Testis (tissue), 2 donors: ENCODE measurements at regions not wholly inside any gene's neighbourhood (a gene's known extent, or its start where the extent isn't known, plus 50 kb on each side); places are given as distances from the start of the nearest gene placed in this dataset.

Source experiments
- DNase-seq: peaks from one replicate; pipeline ENCODE4 v3.0.0-alpha.2; 2019
- H3K27ac ChIP-seq, 2 donors: fragments of 200-600 bp; sonication (generic); one replicate each; pipeline ENCODE4 v1.5.1; 2019
- H3K27me3 ChIP-seq: fragments of 200-600 bp; sonication (generic); one replicate; pipeline ENCODE4 v1.5.1; 2019
- H3K36me3 ChIP-seq: fragments of 200-600 bp; sonication (generic); one replicate; pipeline ENCODE4 v1.5.1; 2017; ENCODE audit warnings: low read depth; ENCODE audit errors: missing control alignments
- H3K4me1 ChIP-seq: fragments of 200-600 bp; sonication (generic); one replicate; pipeline ENCODE4 v1.5.1; 2019
- H3K4me3 ChIP-seq, 2 donors: fragments of 200-600 bp; sonication (generic); one replicate each; pipeline ENCODE4 v1.5.1; 2017 to 2019
- H3K9me3 ChIP-seq: fragments of 200-600 bp; sonication (generic); one replicate; pipeline ENCODE4 v1.5.1; 2017
- POLR2A ChIP-seq: fragments of 450-650 bp; IDR thresholded peaks from one replicate; pipeline ENCODE4 v1.6.1; 2017; ENCODE audit warnings: antibody characterized with exemption, mild to moderate bottlenecking, moderate library complexity
- WGBS, 2 donors: methylation state at CpG; one replicate each; pipeline ENCODE4 v1.1.5; 2018; 5-methylcytosine and 5-hydroxymethylcytosine counted together
- intact Hi-C: fragments of 100-400 bp; cut with DNase I; formaldehyde crosslinking; loops from one replicate; pipeline ENCODE4 v1.15.1; 2023; ENCODE audit warnings: low total_unique reads
- TF ChIP-seq, protein P1 (sequence below), 3 experiments: fragments of 450-650 bp in 2 of 3; fragments of 200-600 bp in 1 of 3; sonication (generic) in 1 of 3; IDR thresholded peaks; one replicate each; pipeline ENCODE4 v1.5.1; 2016 to 2019; ENCODE audit warnings: antibody characterized with exemption in 3 of 3, mild to moderate bottlenecking in 2 of 3, moderate library complexity in 1 of 3

DNA sequence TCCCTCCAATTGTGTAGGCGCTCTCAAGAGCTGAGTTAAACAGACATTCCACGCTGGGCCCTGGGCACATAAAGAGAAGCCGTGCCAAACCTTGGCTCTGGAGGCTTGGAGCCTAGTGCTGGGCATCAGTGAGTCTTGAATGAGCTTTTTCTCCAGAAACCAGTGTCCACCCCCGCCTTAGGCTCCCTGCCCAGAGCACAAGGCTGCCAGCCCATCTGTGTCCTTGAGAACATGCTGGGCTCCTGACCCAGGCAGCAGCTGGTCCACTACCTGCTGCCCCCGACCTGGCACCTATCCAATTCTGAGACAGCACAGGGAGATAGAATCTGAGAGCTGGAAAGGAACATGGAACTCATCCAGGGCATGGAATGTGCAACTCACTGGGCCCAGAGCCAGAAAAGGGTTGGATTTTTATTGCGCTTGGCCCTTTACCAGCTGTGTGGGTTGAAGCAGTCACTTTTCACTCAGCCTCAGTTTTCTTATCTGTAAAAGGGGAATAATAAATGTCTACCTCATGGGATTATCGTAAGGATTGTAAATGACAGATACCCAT, 92.4 kb upstream of the CPLX2 start:
- DNase-seq, result peak; percentile 97
- TF ChIP-seq POLR2A, result no peak
- TF ChIP-seq, protein P1, sequence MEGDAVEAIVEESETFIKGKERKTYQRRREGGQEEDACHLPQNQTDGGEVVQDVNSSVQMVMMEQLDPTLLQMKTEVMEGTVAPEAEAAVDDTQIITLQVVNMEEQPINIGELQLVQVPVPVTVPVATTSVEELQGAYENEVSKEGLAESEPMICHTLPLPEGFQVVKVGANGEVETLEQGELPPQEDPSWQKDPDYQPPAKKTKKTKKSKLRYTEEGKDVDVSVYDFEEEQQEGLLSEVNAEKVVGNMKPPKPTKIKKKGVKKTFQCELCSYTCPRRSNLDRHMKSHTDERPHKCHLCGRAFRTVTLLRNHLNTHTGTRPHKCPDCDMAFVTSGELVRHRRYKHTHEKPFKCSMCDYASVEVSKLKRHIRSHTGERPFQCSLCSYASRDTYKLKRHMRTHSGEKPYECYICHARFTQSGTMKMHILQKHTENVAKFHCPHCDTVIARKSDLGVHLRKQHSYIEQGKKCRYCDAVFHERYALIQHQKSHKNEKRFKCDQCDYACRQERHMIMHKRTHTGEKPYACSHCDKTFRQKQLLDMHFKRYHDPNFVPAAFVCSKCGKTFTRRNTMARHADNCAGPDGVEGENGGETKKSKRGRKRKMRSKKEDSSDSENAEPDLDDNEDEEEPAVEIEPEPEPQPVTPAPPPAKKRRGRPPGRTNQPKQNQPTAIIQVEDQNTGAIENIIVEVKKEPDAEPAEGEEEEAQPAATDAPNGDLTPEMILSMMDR (IDR thresholded peaks at IDR 0.05), result no peak
- no peaks in the 10 kb centered on the region for H3K9me3 ChIP-seq
- no peak overlapping the region for H3K27ac ChIP-seq
- H3K36me3 ChIP-seq, result no peaks in the 10 kb centered on the region
- no peak overlapping the region for H3K4me3 ChIP-seq
- WGBS, 2 donors, result 46 to 55% methylated on average over 6 to 7 of the region's 7 CpGs
- H3K27me3 ChIP-seq, result no peaks in the 10 kb centered on the region
- no peaks in the 10 kb centered on the region for H3K4me1 ChIP-seq
- intact Hi-C loops, result no loop called here

DNA sequence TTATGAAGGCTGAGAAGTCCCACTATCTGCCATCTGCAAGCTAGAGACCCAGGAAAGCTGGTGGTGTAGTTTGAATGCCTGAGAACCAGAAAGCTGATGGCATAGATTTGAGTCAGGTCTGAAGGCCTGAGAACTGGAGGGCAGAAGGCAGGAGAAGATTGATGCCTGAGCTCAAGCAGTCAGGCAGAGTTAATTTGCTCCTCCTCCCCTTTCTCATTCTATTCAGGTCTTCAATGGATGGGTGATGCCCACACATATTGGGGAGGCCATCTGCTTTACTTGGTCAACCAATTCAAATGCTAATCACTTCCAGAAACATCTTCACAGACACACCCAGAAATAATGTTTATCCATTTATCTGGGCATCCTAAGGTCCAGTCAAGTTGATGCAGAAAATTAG, 87.6 kb upstream of the CPLX2 start:
- TF ChIP-seq, protein P1 (IDR thresholded peaks at IDR 0.05), result no peak
- no peak for TF ChIP-seq POLR2A
- no peaks in the 10 kb centered on the region for H3K36me3 ChIP-seq
- no peaks in the 10 kb centered on the region for H3K9me3 ChIP-seq
- intact Hi-C loops, result no loop called here
- no peaks in the 10 kb centered on the region for H3K4me1 ChIP-seq
- no peaks in the 10 kb centered on the region for H3K27me3 ChIP-seq
- no peak overlapping the region for H3K4me3 ChIP-seq
- no peak overlapping the region for H3K27ac ChIP-seq
- DNase-seq, result no peak

DNA sequence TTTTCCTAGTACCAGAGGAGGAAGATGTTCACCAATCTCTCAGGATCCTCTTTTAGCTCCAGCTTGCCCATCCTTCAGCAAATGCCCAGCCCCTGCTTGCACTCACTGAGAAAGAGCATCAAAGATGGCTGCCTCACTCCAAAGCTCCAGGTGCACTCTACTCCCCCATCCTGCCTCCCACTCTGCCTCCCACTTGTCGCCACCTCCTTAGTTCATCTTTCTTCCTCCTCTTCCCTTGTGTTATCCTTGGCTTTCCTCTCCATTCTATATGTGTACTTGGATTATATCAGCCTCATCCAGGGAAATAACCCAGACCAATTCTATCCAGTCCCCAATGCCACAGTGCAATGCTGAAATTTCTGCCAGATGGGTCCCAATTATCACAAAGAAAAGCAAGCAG, 87.1 kb upstream of the CPLX2 start:
- no peak for TF ChIP-seq POLR2A
- TF ChIP-seq, protein P1 (IDR thresholded peaks at IDR 0.05), result no peak
- DNase-seq, result no peak
- H3K27me3 ChIP-seq, result no peaks in the 10 kb centered on the region
- no peak overlapping the region for H3K4me3 ChIP-seq
- intact Hi-C loops, result no loop called here
- WGBS, 2 donors, result 60 to 78% methylated on average over 1 of the region's 1 CpG
- no peak overlapping the region for H3K27ac ChIP-seq
- H3K4me1 ChIP-seq, result no peaks in the 10 kb centered on the region
- H3K9me3 ChIP-seq, result no peaks in the 10 kb centered on the region
- H3K36me3 ChIP-seq, result no peaks in the 10 kb centered on the region

DNA sequence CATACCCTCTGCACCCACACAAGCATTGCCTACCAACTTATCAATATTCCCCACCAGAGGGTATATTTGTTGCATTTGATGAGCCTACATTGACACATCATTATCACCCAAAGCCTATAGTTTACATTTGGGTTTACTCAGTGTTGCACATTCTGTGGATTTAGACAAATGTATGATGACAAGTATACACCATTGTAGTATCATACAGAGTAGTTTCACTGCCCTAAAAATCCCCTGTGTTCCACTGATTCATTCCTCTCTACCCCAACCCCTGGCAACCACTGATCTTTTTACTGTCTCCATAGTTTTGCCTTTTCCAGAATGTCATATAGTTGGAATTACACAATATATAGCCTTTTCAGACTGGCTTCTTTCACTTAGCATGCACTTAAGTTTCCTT, 85.7 kb upstream of the CPLX2 start:
- no peak for DNase-seq
- no peak overlapping the region for H3K27ac ChIP-seq
- no peak overlapping the region for H3K4me3 ChIP-seq
- H3K4me1 ChIP-seq, result no peaks in the 10 kb centered on the region
- no peak for TF ChIP-seq POLR2A
- TF ChIP-seq, protein P1 (IDR thresholded peaks at IDR 0.05), result no peak
- no peaks in the 10 kb centered on the region for H3K27me3 ChIP-seq
- intact Hi-C loops, result no loop called here
- H3K36me3 ChIP-seq, result no peaks in the 10 kb centered on the region
- no peaks in the 10 kb centered on the region for H3K9me3 ChIP-seq

DNA sequence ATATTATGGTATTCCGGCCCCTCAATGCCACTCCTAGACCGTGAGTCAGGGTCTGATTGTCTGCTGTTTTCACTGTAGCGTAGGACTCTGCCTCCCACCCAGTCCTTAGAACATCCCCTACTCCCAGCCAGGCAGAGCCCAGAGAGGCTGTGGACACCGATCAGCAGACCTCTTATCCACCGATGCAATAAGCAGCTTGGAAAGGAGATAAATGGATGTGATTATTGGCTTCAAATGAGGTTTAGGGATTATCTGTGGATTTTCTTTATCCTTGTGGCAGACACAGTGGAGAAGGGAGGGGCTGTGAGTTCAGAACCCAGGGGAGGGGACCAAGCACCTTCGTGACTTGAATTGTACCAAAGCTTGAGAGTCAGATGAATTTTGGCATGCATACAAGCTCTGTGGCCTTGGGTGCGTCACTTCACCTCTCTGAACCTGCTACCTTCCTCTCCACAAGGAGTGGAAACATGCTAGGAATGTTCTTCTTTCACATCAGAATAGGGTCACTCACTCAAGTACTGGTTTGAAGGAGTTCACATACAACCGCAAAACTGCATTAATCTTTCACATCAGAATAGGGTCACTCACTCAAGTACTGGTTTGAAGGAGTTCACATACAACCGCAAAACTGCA, 83.1 kb upstream of the CPLX2 start:
- WGBS, 2 donors, result 77 to 82% methylated on average over 9 of the region's 9 CpGs
- intact Hi-C loops, result no loop called here

More for the DNA sequence above, 83.1 kb upstream of the CPLX2 start:
- no peak for DNase-seq
- no peaks in the 10 kb centered on the region for H3K4me1 ChIP-seq
- H3K4me3 ChIP-seq, result no peak overlapping the region
- no peaks in the 10 kb centered on the region for H3K27me3 ChIP-seq
- H3K27ac ChIP-seq, result no peak overlapping the region
- no peak for TF ChIP-seq POLR2A
- TF ChIP-seq, protein P1 (IDR thresholded peaks at IDR 0.05), result no peak
- no peaks in the 10 kb centered on the region for H3K36me3 ChIP-seq
- no peaks in the 10 kb centered on the region for H3K9me3 ChIP-seq
